AG09319 (cell line): ENCODE measurements at regions not wholly inside any gene's neighbourhood (a gene's known extent, or its start where the extent isn't known, plus 50 kb on each side); places are given as distances from the start of the nearest gene placed in this dataset.

Experiments used
- DNase-seq: peaks from one replicate; pipeline ENCODE4 v3.0.0-alpha.2; 2010; ENCODE audit warnings: low read depth; ENCODE audit errors: extremely low read depth
- CTCF ChIP-seq: IDR thresholded peaks from 2 replicates; pipeline ENCODE4 v1.5.1; 2011; ENCODE audit warnings: low read depth, mild to moderate bottlenecking, inconsistent platforms, low read length, moderate library complexity

GRCh38 chr6:139790527-139790926 is 416.1 kb upstream of the CITED2 start:
- no peak for TF ChIP-seq CTCF
- DNase-seq = no peak

- no peak for DNase-seq
Measured at GRCh38 chr6:139784222-139784769, 409.8 kb upstream of the CITED2 start.

GRCh38 chr6:139779988-139780774 is 405.7 kb upstream of the CITED2 start:
- no peak for TF ChIP-seq CTCF
- DNase-seq = no peak

More at GRCh38 chr6:139784222-139784769, 409.8 kb upstream of the CITED2 start:
- no peak for TF ChIP-seq CTCF

- no peak for TF ChIP-seq CTCF
- no peak for DNase-seq
Measured at GRCh38 chr6:139778688-139779087, 404.2 kb upstream of the CITED2 start.

GRCh38 chr6:139778106-139778505 is 403.7 kb upstream of the CITED2 start:
- no peak for TF ChIP-seq CTCF
- no peak for DNase-seq

GRCh38 chr6:139777202-139777970 is 402.9 kb upstream of the CITED2 start:
- DNase-seq = no peak

More at GRCh38 chr6:139777202-139777970, 402.9 kb upstream of the CITED2 start:
- TF ChIP-seq CTCF = no peak
